ENCODE measurements at regions not wholly inside any gene's neighbourhood (a gene's known extent, or its start where the extent isn't known, plus 50 kb on each side); places are given as distances from the start of the nearest gene placed in this dataset.

- Mint-ChIP-seq H3K9me3 (peaks cover 11% of the 10 kb centered on the region), H3K27ac (no peak overlapping the region), H3K36me3 (no peaks in the 10 kb centered on the region), H3K4me1 (ENCODE audit: low read depth in 2 of 2) (no peaks in the 10 kb centered on the region), H3K27me3 (no peaks in the 10 kb centered on the region), H3K4me3 (no peak overlapping the region)
- DNase-seq (ENCODE audit: low spot score) (no peak), ATAC-seq (no peak)
Observed at GRCh38 chr15:87805117-87805820, 451.3 kb downstream of the NTRK3 start.

DNA sequence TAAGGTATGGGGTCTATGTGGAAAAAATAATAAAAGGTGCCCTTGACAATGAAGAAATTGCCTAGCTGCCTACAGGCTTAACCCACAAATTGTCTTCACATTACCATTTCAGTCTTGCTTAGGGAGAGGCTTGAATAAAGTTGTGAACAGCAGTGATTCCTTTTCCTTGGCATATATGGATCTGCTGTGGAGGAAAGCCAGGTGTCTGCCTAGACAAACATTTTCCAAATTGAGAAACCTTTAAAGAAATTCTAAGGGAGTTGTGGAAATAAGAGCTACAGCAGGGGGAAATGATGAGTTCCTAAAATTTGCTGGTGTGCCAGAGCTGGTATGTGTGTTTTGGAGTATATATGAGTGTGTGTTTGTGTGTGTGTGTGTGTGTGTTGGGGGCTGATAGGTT, 452.1 kb downstream of the NTRK3 start:
- Mint-ChIP-seq H3K27ac (no peak overlapping the region), H3K9me3 (peaks cover 11% of the 10 kb centered on the region), H3K4me1 (ENCODE audit: low read depth in 2 of 2) (no peaks in the 10 kb centered on the region), H3K27me3 (no peaks in the 10 kb centered on the region), H3K36me3 (no peaks in the 10 kb centered on the region), H3K4me3 (no peak overlapping the region)
- DNase-seq (ENCODE audit: low spot score) = no peak
- no peak for ATAC-seq

DNA sequence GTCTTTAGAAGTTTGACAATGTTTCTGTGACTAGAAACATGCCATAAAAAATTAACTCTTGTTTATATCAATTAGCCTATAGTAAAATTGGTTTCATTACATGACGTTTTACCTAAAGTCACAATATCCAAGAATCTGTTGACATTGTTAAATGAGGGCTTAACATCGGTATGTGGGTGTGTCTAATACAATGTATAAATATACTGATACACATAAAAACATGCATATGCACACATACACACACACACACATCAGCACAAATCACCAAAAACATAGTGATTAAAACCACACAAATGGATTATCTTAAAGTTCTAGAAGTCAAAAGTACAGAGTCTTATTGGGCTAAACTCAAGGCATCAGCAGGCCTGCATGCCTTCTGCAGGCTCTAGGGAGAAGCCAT, 456.7 kb downstream of the NTRK3 start:
- Mint-ChIP-seq H3K27ac (no peak overlapping the region), H3K9me3 (peaks cover 8% of the 10 kb centered on the region), H3K27me3 (no peaks in the 10 kb centered on the region), H3K4me3 (no peak overlapping the region), H3K4me1 (ENCODE audit: low read depth in 2 of 2) (no peaks in the 10 kb centered on the region), H3K36me3 (no peaks in the 10 kb centered on the region)
- DNase-seq (ENCODE audit: low spot score) = no peak
- no peak for ATAC-seq

DNA sequence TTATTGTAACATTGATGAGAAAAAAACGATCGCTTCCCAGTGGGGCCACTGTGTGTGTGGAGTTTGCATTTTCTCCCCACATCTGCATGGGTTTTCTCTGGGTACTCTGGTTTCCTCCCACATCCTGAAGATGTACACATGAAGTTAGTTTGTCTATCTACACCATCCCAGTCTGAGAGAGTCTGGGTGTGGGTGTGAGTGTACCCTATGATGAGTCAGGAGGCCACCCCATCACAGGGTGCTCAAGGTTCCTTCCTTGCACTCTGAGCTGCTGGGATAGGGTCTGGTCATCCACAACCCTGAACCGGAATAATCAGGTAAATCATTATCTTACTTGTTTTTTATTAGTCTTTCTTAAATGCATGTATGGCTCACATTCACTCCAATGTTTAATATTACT, 457.1 kb downstream of the NTRK3 start:
- Mint-ChIP-seq H3K4me1 (ENCODE audit: low read depth in 2 of 2) (no peaks in the 10 kb centered on the region), H3K27me3 (no peaks in the 10 kb centered on the region)
- ATAC-seq = no peak

GRCh38 chr15:87793725-87794124, 462.8 kb downstream of the NTRK3 start:
- Mint-ChIP-seq H3K4me1 (ENCODE audit: low read depth in 2 of 2) (no peaks in the 10 kb centered on the region), H3K9me3 (peaks cover 14% of the 10 kb centered on the region), H3K27me3 (no peaks in the 10 kb centered on the region), H3K36me3 (no peaks in the 10 kb centered on the region), H3K4me3 (no peak overlapping the region), H3K27ac (no peak overlapping the region)
- ATAC-seq (no peak), DNase-seq (ENCODE audit: low spot score) (no peak)

More for the DNA sequence above, 457.1 kb downstream of the NTRK3 start:
- DNase-seq (ENCODE audit: low spot score) = no peak
- H3K36me3 Mint-ChIP-seq = no peaks in the 10 kb centered on the region
- H3K4me3 Mint-ChIP-seq = no peak overlapping the region
- H3K9me3 Mint-ChIP-seq = peaks cover 4% of the 10 kb centered on the region
- no peak overlapping the region for H3K27ac Mint-ChIP-seq

- Mint-ChIP-seq H3K36me3 (no peaks in the 10 kb centered on the region), H3K4me1 (ENCODE audit: low read depth in 2 of 2) (no peaks in the 10 kb centered on the region), H3K9me3 (peaks cover 14% of the 10 kb centered on the region), H3K27ac (no peak overlapping the region), H3K27me3 (no peaks in the 10 kb centered on the region), H3K4me3 (no peak overlapping the region)
- DNase-seq (ENCODE audit: low spot score) (no peak), ATAC-seq (no peak)
Observed at GRCh38 chr15:87792250-87793040, 464.1 kb downstream of the NTRK3 start.

GRCh38 chr15:87781959-87782625, 474.4 kb downstream of the NTRK3 start:
- ATAC-seq = no peak
- Mint-ChIP-seq H3K27me3 (no peaks in the 10 kb centered on the region), H3K4me3 (no peak overlapping the region), H3K9me3 (peaks cover 6% of the 10 kb centered on the region), H3K4me1 (ENCODE audit: low read depth in 2 of 2) (no peaks in the 10 kb centered on the region), H3K36me3 (no peaks in the 10 kb centered on the region), H3K27ac (no peak overlapping the region)
- DNase-seq (ENCODE audit: low spot score) = no peak

GRCh38 chr15:87779746-87780145, 476.8 kb downstream of the NTRK3 start:
- H3K36me3 Mint-ChIP-seq = no peaks in the 10 kb centered on the region
- no peaks in the 10 kb centered on the region for H3K27me3 Mint-ChIP-seq
- ATAC-seq = no peak
- no peaks in the 10 kb centered on the region for H3K4me1 Mint-ChIP-seq (ENCODE audit: low read depth in 2 of 2)
- H3K4me3 Mint-ChIP-seq = no peak overlapping the region
- peaks cover 6% of the 10 kb centered on the region for H3K9me3 Mint-ChIP-seq
- H3K27ac Mint-ChIP-seq = no peak overlapping the region
- no peak for DNase-seq (ENCODE audit: low spot score)

- ATAC-seq = no peak
- H3K36me3 Mint-ChIP-seq = no peaks in the 10 kb centered on the region
- H3K4me3 Mint-ChIP-seq = no peak overlapping the region
- no peaks in the 10 kb centered on the region for H3K27me3 Mint-ChIP-seq
- DNase-seq (ENCODE audit: low spot score) = no peak
- H3K4me1 Mint-ChIP-seq (ENCODE audit: low read depth in 2 of 2) = no peaks in the 10 kb centered on the region
- no peak overlapping the region for H3K27ac Mint-ChIP-seq
- peaks cover 4% of the 10 kb centered on the region for H3K9me3 Mint-ChIP-seq
Observed at GRCh38 chr15:87778358-87778757, 478.2 kb downstream of the NTRK3 start.

DNA sequence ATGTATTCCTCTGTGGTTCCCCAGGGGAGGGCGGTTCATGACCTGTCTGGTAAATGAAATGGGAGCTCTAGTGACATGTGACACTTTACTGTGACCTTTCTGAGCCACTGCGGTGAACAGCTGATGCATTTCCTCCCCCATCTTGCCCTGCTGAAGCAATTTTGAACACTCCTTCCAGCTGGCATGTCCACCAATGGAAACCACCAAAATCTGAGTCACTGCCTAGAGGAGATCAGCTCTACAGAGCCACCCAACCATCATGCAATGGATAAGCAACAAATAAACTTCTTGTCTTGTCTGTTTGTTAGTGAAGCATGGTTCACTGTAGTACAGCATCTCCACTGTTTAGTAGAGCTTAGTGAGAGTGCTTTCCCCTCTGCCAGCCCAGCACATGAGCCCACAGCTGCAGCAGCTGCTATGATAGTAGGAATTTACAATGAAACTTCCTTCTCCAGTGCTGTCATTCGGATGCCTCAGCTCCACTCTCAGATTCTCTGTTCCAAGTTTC, 479.4 kb downstream of the NTRK3 start:
- no peaks in the 10 kb centered on the region for H3K4me1 Mint-ChIP-seq (ENCODE audit: low read depth in 2 of 2)
- no peak overlapping the region for H3K4me3 Mint-ChIP-seq
- no peak overlapping the region for H3K27ac Mint-ChIP-seq
- DNase-seq (ENCODE audit: low spot score) (no peak), ATAC-seq (no peak)
- H3K9me3 Mint-ChIP-seq = peaks cover 4% of the 10 kb centered on the region
- no peaks in the 10 kb centered on the region for H3K27me3 Mint-ChIP-seq
- no peaks in the 10 kb centered on the region for H3K36me3 Mint-ChIP-seq

DNA sequence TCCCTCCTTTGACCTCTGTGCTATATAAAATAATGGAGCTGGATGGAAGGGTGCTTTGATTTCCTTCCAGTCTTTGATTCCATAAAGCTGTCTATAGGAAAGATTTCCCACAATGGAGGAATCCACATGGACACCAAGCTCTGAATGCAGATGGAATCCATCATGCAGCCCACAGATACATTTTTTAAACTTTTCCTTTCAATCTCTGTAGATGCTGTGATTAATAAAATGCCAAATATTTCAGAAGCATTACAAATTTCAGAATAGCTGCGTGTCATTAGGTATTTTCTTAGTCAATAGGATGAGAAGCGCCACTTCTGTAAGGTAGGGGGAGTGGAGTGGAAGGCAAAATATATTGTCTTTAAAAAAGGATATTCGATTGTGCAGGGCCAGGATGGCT, 489.0 kb downstream of the NTRK3 start:
- H3K27me3 Mint-ChIP-seq = no peaks in the 10 kb centered on the region
- no peak for DNase-seq (ENCODE audit: low spot score)
- ATAC-seq = no peak
- H3K4me1 Mint-ChIP-seq (ENCODE audit: low read depth in 2 of 2) = no peaks in the 10 kb centered on the region
- peaks cover 17% of the 10 kb centered on the region for H3K9me3 Mint-ChIP-seq
- H3K4me3 Mint-ChIP-seq = no peak overlapping the region
- no peak overlapping the region for H3K27ac Mint-ChIP-seq
- H3K36me3 Mint-ChIP-seq = no peaks in the 10 kb centered on the region

GRCh38 chr15:87764461-87765240, 491.9 kb downstream of the NTRK3 start:
- H3K27me3 Mint-ChIP-seq = no peaks in the 10 kb centered on the region
- H3K4me3 Mint-ChIP-seq = no peak overlapping the region
- DNase-seq (ENCODE audit: low spot score) = no peak
- H3K4me1 Mint-ChIP-seq (ENCODE audit: low read depth in 2 of 2) = peaks cover 0 to 8% of the 10 kb centered on the region in 2 donors
- no peak for ATAC-seq
- peaks cover 4% of the 10 kb centered on the region for H3K36me3 Mint-ChIP-seq
- no peak overlapping the region for H3K27ac Mint-ChIP-seq
- H3K9me3 Mint-ChIP-seq = peaks cover 8% of the 10 kb centered on the region

DNA sequence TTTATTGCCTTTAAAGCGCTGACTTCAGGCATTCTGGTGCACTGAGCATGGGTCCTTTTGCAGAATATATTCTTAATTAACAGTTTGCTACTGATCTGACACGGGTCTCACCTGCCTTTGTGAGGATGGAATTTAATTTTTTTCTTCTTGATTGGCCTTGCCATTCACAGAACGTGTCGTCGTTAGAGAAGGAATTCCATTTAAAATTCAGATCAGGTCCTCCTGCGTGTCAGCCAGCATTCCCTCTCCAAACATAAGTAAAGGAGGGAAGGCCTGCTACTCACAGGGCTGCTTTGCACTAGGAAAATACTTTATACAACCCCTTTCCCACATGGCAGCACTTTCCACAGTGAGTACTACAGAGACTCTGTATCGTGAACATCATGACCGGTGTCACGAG, 492.7 kb downstream of the NTRK3 start:
- DNase-seq (ENCODE audit: low spot score) (no peak), ATAC-seq (no peak)
- Mint-ChIP-seq H3K27me3 (no peaks in the 10 kb centered on the region), H3K4me1 (ENCODE audit: low read depth in 2 of 2) (peaks cover 0 to 8% of the 10 kb centered on the region in 2 donors), H3K4me3 (no peak overlapping the region), H3K36me3 (peaks cover 4% of the 10 kb centered on the region), H3K9me3 (peaks cover 6% of the 10 kb centered on the region), H3K27ac (no peak overlapping the region)

Data from natural killer cell treated with Interleukin-12 subunit alpha and Interleukin-12 subunit beta and Interleukin-15 and Interleukin-18, amount 100 ng/mL, for 72 hours (primary cell).